Cardiac fibroblast (primary cell): ENCODE measurements at regions not wholly inside any gene's neighbourhood (a gene's known extent, or its start where the extent isn't known, plus 50 kb on each side); places are given as distances from the start of the nearest gene placed in this dataset.

Experiments used
- DNase-seq, 2 donors: peaks; one replicate each; pipeline versions ENCODE4 v3.0.0 to v3.0.0-alpha.2; 2010; ENCODE audit warnings: low read depth in 2 of 2
- H3K4me3 ChIP-seq, 2 donors: replicated peaks in 1 of 2; 1 replicate in 1 of 2; 2 replicates in 1 of 2; pipeline ENCODE4 v1.5.1; 2011; ENCODE audit warnings: low read depth in 2 of 2, low read length in 2 of 2, mild to moderate bottlenecking in 2 of 2, moderate library complexity in 1 of 2
- TF ChIP-seq, protein P1 (sequence below): IDR thresholded peaks from one replicate; pipeline ENCODE4 v1.5.1; 2011; ENCODE audit warnings: low read depth, mild to moderate bottlenecking, low read length, inconsistent platforms

GRCh38 chr15:47650564-47650963 is 66.7 kb upstream of the SEMA6D start:
- no peak overlapping the region for H3K4me3 ChIP-seq
- DNase-seq = no peak
- TF ChIP-seq, protein P1, sequence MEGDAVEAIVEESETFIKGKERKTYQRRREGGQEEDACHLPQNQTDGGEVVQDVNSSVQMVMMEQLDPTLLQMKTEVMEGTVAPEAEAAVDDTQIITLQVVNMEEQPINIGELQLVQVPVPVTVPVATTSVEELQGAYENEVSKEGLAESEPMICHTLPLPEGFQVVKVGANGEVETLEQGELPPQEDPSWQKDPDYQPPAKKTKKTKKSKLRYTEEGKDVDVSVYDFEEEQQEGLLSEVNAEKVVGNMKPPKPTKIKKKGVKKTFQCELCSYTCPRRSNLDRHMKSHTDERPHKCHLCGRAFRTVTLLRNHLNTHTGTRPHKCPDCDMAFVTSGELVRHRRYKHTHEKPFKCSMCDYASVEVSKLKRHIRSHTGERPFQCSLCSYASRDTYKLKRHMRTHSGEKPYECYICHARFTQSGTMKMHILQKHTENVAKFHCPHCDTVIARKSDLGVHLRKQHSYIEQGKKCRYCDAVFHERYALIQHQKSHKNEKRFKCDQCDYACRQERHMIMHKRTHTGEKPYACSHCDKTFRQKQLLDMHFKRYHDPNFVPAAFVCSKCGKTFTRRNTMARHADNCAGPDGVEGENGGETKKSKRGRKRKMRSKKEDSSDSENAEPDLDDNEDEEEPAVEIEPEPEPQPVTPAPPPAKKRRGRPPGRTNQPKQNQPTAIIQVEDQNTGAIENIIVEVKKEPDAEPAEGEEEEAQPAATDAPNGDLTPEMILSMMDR = no peak

DNA sequence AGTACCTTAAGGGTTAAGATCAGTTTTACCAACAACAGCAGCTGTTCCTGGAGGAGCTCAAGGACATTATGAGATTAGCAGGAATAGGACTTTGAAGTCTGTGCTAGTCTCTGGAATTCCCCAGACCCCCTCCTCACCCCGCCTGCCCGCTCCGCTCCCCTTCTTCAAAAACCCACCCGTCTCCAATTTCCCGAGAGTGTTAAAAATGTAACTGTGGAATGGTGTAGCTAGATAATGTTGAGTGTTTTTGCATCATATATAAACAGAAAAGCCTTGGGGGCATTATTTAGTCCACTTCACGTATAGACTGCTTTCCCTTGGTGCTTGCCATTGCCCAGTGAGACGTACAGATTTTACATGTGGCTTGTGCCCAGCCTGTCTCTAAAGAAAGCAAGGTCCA is 65.0 kb upstream of the SEMA6D start:
- TF ChIP-seq, protein P1 = no peak
- no peak for DNase-seq
- H3K4me3 ChIP-seq = no peak overlapping the region

GRCh38 chr15:47652844-47653243 is 64.5 kb upstream of the SEMA6D start:
- TF ChIP-seq, protein P1 = no peak
- no peak overlapping the region for H3K4me3 ChIP-seq
- DNase-seq = no peak

DNA sequence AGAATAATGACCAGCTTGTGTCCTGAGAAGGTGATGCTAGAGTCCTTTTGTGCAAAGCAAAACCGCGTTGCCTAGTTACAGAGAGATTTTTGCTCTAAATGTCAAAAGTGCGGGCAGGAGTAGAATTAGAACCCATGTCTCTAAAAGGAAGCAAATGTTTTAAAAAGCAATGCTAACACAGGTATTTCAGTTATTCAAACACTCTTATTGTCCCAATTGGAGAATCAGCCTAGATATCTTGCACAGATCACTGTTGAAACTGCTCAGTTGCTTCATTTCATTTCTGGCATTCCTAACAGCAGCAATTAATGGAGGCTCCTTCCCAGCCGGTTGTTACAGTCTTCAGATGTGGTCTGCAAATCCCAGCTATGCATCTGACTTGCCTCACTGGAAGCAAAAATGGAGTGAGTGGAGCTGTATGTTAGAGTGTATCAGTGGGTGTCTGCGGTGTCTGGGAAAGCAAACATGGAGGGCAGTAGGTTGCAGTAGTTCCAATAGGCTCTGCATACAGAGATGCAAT is 55.6 kb upstream of the SEMA6D start:
- no peak for DNase-seq
- no peak overlapping the region for H3K4me3 ChIP-seq
- TF ChIP-seq, protein P1 = no peak

GRCh38 chr15:47663101-47663500 is 54.2 kb upstream of the SEMA6D start:
- TF ChIP-seq, protein P1 = no peak

More at GRCh38 chr15:47663101-47663500, 54.2 kb upstream of the SEMA6D start:
- no peak overlapping the region for H3K4me3 ChIP-seq
- DNase-seq = no peak
